ENCODE measurements at regions not wholly inside any gene's neighbourhood (a gene's known extent, or its start where the extent isn't known, plus 50 kb on each side); places are given as distances from the start of the nearest gene placed in this dataset.

DNA sequence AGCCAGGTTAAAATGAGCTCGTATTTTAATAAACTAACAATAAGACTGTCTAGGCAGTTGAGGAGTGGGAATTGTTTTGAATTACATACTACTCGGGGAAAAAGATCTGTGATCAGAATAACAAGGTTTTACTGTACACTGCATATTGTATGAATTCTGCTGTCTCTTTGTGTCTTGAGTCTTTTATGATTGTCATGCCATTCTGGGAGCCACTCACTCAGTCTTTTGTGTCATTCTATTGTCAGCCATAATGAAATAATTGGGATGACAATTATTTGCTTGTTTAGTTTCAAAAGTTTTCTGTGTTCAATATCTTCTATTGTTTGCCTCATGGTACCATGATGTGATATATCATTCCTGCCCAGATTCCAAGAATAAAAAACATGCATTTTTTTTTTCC is 339.6 kb upstream of the TBL1XR1 start:
- H3K9me3 ChIP-seq (ENCODE audit: insufficient read depth in 2 of 2, low read depth in 1 of 2, low read length in 1 of 2) = no peaks in the 10 kb centered on the region
- H2BK5ac ChIP-seq (ENCODE audit: low read depth, low read length) = no peak overlapping the region
- CTCF ChIA-PET (ENCODE audit: partially characterized antibody) = interaction anchor here (1.0 to 2.2 kb wide), 2 partner anchors 16 to 131 kb away, joined by 3 to 5 read pairs; no protein-coding TSS in a partner anchor
- 98% methylated on average over 2 of the region's 2 CpGs; no CpG with 5 or more reads in 1 of the 2 experiments for WGBS, 2 experiments (ENCODE audit: extremely low coverage in 1 of 2, insufficient coverage in 1 of 2, insufficient read length in 1 of 2, insufficient replicate concordance in 2 of 2, low coverage in 1 of 2, low lambda C conversion rate in 2 of 2, missing lambda C conversion rate in 1 of 2)
- POLR2A ChIA-PET (ENCODE audit: partially characterized antibody) = no interaction called here
- FAIRE-seq = no peak
- no peak overlapping the region for H2BK120ac ChIP-seq (replicated peaks; ENCODE audit: low read depth, low read length)
- no peak overlapping the region for H2BK20ac ChIP-seq (ENCODE audit: low read length)
- H3K4me3 ChIP-seq (ENCODE audit: extremely low read depth in 1 of 4, insufficient read depth in 2 of 4, low read depth in 3 of 4, low read length in 4 of 4) = no peak overlapping the region
- no peak overlapping the region for H2BK15ac ChIP-seq (ENCODE audit: low read length)
- no peak overlapping the region for H2AFZ ChIP-seq (ENCODE audit: low read length)
- H3K79me1 ChIP-seq (ENCODE audit: low read depth, low read length) = no peaks in the 10 kb centered on the region
- DNase-seq (ENCODE audit: low read depth in 1 of 2, low spot score in 2 of 2) = no peak
- no peak overlapping the region for H3K14ac ChIP-seq (ENCODE audit: insufficient read length)
- H2BK12ac ChIP-seq (ENCODE audit: low read depth, low read length) = no peak overlapping the region
- H3K18ac ChIP-seq (ENCODE audit: extremely low read depth, low read length) = no peak overlapping the region
- H3K27me3 ChIP-seq (replicated peaks in 1 of 4; ENCODE audit: control insufficient read depth in 3 of 4, extremely low read depth in 1 of 4, insufficient read depth in 3 of 4, low read length in 3 of 4) = no peaks in the 10 kb centered on the region
- H2AK5ac ChIP-seq (ENCODE audit: low read depth, low read length) = no peak overlapping the region
- no peaks in the 10 kb centered on the region; a peak in 1 of 8 replicates for H3K36me3 ChIP-seq (ENCODE audit: control insufficient read depth in 2 of 4, insufficient read depth in 4 of 4, low read length in 3 of 4)
- H3K4me1 ChIP-seq (replicated peaks in 1 of 4; ENCODE audit: control insufficient read depth in 3 of 4, insufficient read depth in 4 of 4, low read length in 3 of 4) = peaks cover 0 to 7% (median 3%) of the 10 kb centered on the region in 4 experiments; a peak in 4 of 7 replicates
- no peaks in the 10 kb centered on the region for H3K23me2 ChIP-seq (ENCODE audit: low read depth, low read length)
- no peak overlapping the region for H4K91ac ChIP-seq (replicated peaks; ENCODE audit: insufficient read length, low read length)
- H3K23ac ChIP-seq (ENCODE audit: insufficient read length) = no peak overlapping the region
- H4K20me1 ChIP-seq (replicated peaks in 1 of 2; ENCODE audit: control insufficient read depth in 1 of 2, insufficient read depth in 2 of 2, low read length in 2 of 2) = no peaks in the 10 kb centered on the region
- no peak overlapping the region for H3K9ac ChIP-seq (replicated peaks in 1 of 4; ENCODE audit: extremely low read depth in 1 of 4, low read depth in 3 of 4, low read length in 3 of 4)
- no peak overlapping the region for H4K8ac ChIP-seq (ENCODE audit: extremely low read depth, insufficient read depth, low read length)
- no peak overlapping the region for H3K4ac ChIP-seq (replicated peaks; ENCODE audit: insufficient read length, low read depth, low read length)
- no peak overlapping the region for H4K5ac ChIP-seq (ENCODE audit: insufficient read length, low read depth, low read length)
- no peak overlapping the region for H3K56ac ChIP-seq (replicated peaks; ENCODE audit: insufficient read length, low read depth, low read length)
- no peak overlapping the region for H3K4me2 ChIP-seq (ENCODE audit: insufficient read depth in 1 of 2, low read depth in 2 of 2, low read length in 2 of 2)
- no peak overlapping the region for H3K27ac ChIP-seq (ENCODE audit: low read depth, low read length)
- H3K79me2 ChIP-seq (ENCODE audit: control insufficient read depth in 1 of 2, insufficient read depth in 2 of 2, low read length in 2 of 2) = no peaks in the 10 kb centered on the region
- TF ChIP-seq JUN (IDR thresholded peaks at IDR 0.05; ENCODE audit: low read depth, low read length) = no peak
- TF ChIP-seq, protein P1, sequence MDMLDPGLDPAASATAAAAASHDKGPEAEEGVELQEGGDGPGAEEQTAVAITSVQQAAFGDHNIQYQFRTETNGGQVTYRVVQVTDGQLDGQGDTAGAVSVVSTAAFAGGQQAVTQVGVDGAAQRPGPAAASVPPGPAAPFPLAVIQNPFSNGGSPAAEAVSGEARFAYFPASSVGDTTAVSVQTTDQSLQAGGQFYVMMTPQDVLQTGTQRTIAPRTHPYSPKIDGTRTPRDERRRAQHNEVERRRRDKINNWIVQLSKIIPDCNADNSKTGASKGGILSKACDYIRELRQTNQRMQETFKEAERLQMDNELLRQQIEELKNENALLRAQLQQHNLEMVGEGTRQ (IDR thresholded peaks at IDR 0.05; ENCODE audit: low read length) = no peak
- no peak for TF ChIP-seq GTF2F1 (IDR thresholded peaks at IDR 0.05; ENCODE audit: borderline replicate concordance, low read depth, low read length)
- TF ChIP-seq CTBP2 (IDR thresholded peaks at IDR 0.05; ENCODE audit: borderline replicate concordance, insufficient read depth, insufficient read length, low read length) = no peak
- no peak for TF ChIP-seq KDM5A (IDR thresholded peaks at IDR 0.05; ENCODE audit: low read length)
- TF ChIP-seq, protein P2, sequence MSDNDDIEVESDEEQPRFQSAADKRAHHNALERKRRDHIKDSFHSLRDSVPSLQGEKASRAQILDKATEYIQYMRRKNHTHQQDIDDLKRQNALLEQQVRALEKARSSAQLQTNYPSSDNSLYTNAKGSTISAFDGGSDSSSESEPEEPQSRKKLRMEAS (IDR thresholded peaks at IDR 0.05) = no peak
- TF ChIP-seq BRCA1 (IDR thresholded peaks at IDR 0.05; ENCODE audit: low read depth, low read length) = no peak
- TF ChIP-seq HDAC2 (IDR thresholded peaks at IDR 0.05; ENCODE audit: borderline replicate concordance in 1 of 2, low read depth in 2 of 2, low read length in 2 of 2) = no peak
- TF ChIP-seq, protein P3, sequence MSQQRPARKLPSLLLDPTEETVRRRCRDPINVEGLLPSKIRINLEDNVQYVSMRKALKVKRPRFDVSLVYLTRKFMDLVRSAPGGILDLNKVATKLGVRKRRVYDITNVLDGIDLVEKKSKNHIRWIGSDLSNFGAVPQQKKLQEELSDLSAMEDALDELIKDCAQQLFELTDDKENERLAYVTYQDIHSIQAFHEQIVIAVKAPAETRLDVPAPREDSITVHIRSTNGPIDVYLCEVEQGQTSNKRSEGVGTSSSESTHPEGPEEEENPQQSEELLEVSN (IDR thresholded peaks at IDR 0.05) = no peak
- no peak for TF ChIP-seq RFX5 (IDR thresholded peaks at IDR 0.05; ENCODE audit: borderline replicate concordance, low read depth, low read length)
- TF ChIP-seq HDAC6 (IDR thresholded peaks at IDR 0.05; ENCODE audit: low read depth, low read length) = no peak
